Esophagus (tissue), 2 donors: ENCODE measurements at regions not wholly inside any gene's neighbourhood (a gene's known extent, or its start where the extent isn't known, plus 50 kb on each side); places are given as distances from the start of the nearest gene placed in this dataset.
"Not testable (repeated sequence)": the region's sequence is repeated elsewhere in the genome, so short reads cannot be mapped to it uniquely, and the experiment has no call there.

Experiments used
- H3K27ac ChIP-seq, 2 donors: one replicate each; pipeline ENCODE4 v1.5.1; 2013; ENCODE audit warnings: low read depth in 2 of 2, mild to moderate bottlenecking in 2 of 2, inconsistent platforms in 1 of 2, low read length in 1 of 2, moderate library complexity in 1 of 2
- H3K27me3 ChIP-seq, 2 donors: one replicate each; pipeline ENCODE4 v1.6.1; 2013; ENCODE audit warnings: low read length in 2 of 2, control low read depth in 1 of 2, mild to moderate bottlenecking in 1 of 2; ENCODE audit not compliant: insufficient read depth in 2 of 2, control insufficient read depth in 1 of 2
- H3K36me3 ChIP-seq, 2 donors: one replicate each; pipeline ENCODE4 v1.6.1; 2013; ENCODE audit warnings: low read length in 1 of 2; ENCODE audit not compliant: control insufficient read depth in 2 of 2, insufficient read depth in 2 of 2
- H3K4me1 ChIP-seq, 2 donors: one replicate each; pipeline ENCODE4 v1.6.1; 2013; ENCODE audit warnings: low read length in 1 of 2; ENCODE audit not compliant: control insufficient read depth in 2 of 2, insufficient read depth in 2 of 2
- H3K4me3 ChIP-seq, 2 donors: one replicate each; pipeline ENCODE4 v1.5.1; 2013; ENCODE audit warnings: low read length in 2 of 2, mild to moderate bottlenecking in 2 of 2, low read depth in 1 of 2, moderate library complexity in 1 of 2
- H3K9me3 ChIP-seq, 2 donors: one replicate each; pipeline ENCODE4 v1.6.1; 2013; ENCODE audit warnings: mild to moderate bottlenecking in 2 of 2, low read depth in 1 of 2, low read length in 1 of 2, moderate library complexity in 1 of 2; ENCODE audit not compliant: control insufficient read depth in 2 of 2, insufficient read depth in 1 of 2
- WGBS, 2 donors: extraction: QIAGEN DNeasy Blood & Tissue Kit; methylation state at CpG; one replicate each; pipeline ENCODE4 v1.1.7; 2013; 5-methylcytosine and 5-hydroxymethylcytosine counted together
- donor health status: healthy with polysubstance abuse.
- donor health status: Bipolar disorder and iron deficiency.

DNA sequence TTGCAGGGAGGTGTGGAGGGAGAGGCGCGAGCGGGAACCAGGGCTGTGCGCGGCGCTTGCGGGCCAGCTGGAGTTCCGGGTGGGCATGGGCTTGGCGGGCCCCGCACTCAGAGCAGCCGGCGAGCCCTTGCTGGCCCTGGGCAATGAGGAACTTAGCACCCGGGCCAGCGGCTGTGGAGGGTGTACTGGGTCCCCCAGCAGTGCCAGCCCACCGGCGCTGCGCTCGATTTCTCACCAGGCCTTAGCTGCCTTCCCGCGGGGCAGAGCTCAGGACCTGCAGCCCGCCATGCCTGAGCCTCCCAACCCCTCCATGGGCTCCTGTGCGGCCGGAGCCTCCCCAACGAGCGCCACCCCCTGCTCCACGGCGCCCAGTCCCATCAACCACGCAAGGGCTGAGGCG is 243.2 kb downstream of the TFAP2A start:
- not testable (repeated sequence) for H3K27ac ChIP-seq, H3K4me3 ChIP-seq
- WGBS, 2 donors: 92 to 96% methylated on average over 20 to 29 of the region's 29 CpGs

DNA sequence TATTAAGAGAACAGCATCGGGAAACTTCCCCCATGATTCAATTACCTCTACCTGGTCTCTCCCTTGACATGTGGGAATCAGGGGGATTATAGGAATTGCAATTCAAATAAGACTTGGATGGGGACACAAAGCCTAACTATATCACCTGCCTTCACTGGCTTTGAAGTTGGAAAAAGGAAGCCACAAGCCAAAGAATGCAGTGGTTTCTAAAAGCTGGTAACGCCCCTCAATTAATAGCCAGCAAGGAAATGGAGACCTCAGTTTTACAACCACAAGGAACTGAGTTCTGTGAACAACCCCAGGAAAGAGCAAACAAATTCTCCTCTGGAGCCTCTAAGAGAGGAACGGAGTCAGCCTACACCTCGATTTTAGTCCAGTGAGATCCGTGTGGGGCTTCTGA is 244.1 kb downstream of the TFAP2A start:
- Histone ChIP-seq H3K4me3 (no peak overlapping the region), H3K36me3 (no peaks in the 10 kb centered on the region), H3K4me1 (peaks cover 0 to 5% of the 10 kb centered on the region in 2 donors), H3K27me3 (peaks cover 0 to 2% of the 10 kb centered on the region in 2 donors), H3K9me3 (no peaks in the 10 kb centered on the region), H3K27ac (no peak overlapping the region)
- WGBS, 2 donors: 70 to 79% methylated on average over 5 of the region's 5 CpGs

More for the DNA sequence above, 243.2 kb downstream of the TFAP2A start:
- not testable (repeated sequence) for H3K36me3 ChIP-seq, H3K27me3 ChIP-seq, H3K4me1 ChIP-seq, H3K9me3 ChIP-seq

DNA sequence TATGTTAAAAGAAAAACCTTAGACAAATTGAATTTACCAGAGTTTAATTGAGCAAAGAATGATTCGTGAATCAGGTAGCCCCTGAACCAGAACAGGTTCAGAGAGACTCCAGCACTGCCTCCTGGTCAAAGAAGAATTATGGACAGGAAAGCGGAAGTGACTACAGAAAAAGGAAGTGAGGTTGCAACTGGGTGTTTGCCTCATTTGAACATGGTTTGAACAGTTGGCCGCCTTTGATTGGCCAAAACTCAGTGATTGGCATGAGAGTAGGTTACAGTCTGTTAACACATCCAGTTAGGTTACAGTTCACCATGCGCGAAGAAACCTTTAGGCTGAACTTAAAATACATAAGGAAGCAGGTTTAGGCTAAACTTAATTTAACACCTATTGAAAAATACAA is 248.8 kb downstream of the TFAP2A start:
- peaks cover 0 to 2% of the 10 kb centered on the region in 2 donors for H3K27me3 ChIP-seq
- H3K36me3 ChIP-seq: no peaks in the 10 kb centered on the region
- no peak overlapping the region for H3K4me3 ChIP-seq
- no peak overlapping the region for H3K27ac ChIP-seq
- WGBS, 2 donors: 85 to 89% methylated on average over 5 of the region's 5 CpGs
- H3K4me1 ChIP-seq: no peaks in the 10 kb centered on the region
- no peaks in the 10 kb centered on the region for H3K9me3 ChIP-seq

DNA sequence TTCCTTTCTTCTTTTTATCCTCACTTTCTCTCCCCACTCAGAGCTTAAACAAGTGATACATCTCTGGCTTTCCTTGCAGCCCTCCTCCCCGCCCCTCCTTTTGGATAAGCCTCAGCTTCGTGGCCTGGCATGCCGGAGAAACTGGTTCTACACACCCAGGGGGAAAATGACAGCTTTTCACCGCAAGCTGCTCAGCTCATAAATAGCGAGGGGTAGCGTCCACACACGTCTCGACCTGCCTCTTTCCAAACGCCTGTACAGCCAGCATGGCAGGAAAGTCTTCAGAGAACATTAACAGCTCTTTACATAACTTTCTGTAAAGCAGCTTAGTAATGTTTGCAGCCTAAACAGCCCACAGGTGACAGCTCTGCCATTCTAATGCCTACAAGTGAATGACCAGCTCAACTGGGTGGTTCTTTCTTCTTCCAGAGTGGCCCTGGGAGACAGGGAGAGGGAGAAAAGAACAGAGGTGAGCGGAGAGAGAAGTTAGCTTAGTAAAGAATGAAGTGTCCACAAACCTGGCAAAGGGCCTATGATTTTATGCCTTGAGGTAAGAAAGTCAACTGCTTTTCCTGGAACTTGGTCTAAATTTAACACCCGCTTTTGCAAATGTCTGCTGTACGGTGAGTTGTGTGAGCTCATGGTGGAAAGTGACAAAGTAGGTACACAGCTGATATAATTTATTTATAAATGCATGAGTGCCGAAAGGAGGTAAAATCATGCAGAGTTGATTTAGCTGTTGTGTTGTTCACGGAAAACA is 251.5 kb downstream of the TFAP2A start:
- no peaks in the 10 kb centered on the region for H3K9me3 ChIP-seq
- H3K27me3 ChIP-seq: peaks cover 0 to 2% of the 10 kb centered on the region in 2 donors
- 43 to 44% methylated on average over 14 of the region's 14 CpGs for WGBS, 2 donors
- H3K36me3 ChIP-seq: no peaks in the 10 kb centered on the region
- H3K27ac ChIP-seq: peak overlapping the region; percentile 95 to 96
- peak overlapping the region in 1 of 2 donors; percentile 37 for H3K4me3 ChIP-seq
- H3K4me1 ChIP-seq: no peaks in the 10 kb centered on the region

DNA sequence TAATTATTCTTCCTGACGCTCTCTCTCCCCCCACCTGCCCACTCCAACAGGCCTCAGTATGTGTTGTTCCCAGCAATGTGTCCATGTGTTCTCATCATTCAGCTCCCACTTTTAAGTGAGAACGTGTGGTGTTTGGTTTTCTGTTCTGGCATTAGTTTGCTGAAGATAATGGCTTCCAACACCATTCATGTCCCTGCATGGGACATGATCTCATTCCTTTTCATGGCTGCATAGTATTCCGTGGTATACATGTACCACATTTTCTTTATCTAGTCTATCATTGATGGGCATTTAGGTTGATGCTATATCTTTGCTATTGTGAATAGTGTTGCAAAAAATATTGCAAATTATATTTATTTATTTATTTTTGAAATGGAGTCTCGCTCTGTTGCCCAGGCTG is 258.0 kb downstream of the TFAP2A start:
- 85 to 88% methylated on average over 4 of the region's 4 CpGs for WGBS, 2 donors
- Histone ChIP-seq H3K27me3 (no peaks in the 10 kb centered on the region), H3K27ac (no peak overlapping the region), H3K4me3 (no peak overlapping the region), H3K4me1 (no peaks in the 10 kb centered on the region), H3K9me3 (no peaks in the 10 kb centered on the region), H3K36me3 (no peaks in the 10 kb centered on the region)

DNA sequence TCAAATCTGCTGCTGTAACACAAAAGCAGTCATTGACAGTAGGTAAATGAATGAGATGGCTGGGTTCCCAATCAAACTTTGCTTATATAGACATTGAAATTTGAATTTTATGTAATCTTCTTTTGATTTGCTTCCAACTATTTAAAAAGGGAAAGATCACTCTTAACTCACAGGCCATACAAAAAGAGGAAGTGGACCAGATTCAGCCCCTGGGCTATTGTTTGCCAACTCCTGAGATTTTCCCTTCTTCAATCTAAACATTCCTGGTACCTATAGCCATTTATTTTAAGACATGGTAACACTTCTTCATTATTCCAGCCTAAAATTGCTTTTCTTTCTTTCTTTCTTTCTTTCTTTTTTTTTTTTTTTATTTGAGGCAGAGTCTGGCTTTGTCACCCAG is 260.6 kb downstream of the TFAP2A start:
- H3K4me3 ChIP-seq: no peak overlapping the region
- H3K36me3 ChIP-seq: no peaks in the 10 kb centered on the region
- H3K4me1 ChIP-seq: no peaks in the 10 kb centered on the region
- no peak overlapping the region for H3K27ac ChIP-seq
- no peaks in the 10 kb centered on the region for H3K27me3 ChIP-seq
- no peaks in the 10 kb centered on the region for H3K9me3 ChIP-seq

DNA sequence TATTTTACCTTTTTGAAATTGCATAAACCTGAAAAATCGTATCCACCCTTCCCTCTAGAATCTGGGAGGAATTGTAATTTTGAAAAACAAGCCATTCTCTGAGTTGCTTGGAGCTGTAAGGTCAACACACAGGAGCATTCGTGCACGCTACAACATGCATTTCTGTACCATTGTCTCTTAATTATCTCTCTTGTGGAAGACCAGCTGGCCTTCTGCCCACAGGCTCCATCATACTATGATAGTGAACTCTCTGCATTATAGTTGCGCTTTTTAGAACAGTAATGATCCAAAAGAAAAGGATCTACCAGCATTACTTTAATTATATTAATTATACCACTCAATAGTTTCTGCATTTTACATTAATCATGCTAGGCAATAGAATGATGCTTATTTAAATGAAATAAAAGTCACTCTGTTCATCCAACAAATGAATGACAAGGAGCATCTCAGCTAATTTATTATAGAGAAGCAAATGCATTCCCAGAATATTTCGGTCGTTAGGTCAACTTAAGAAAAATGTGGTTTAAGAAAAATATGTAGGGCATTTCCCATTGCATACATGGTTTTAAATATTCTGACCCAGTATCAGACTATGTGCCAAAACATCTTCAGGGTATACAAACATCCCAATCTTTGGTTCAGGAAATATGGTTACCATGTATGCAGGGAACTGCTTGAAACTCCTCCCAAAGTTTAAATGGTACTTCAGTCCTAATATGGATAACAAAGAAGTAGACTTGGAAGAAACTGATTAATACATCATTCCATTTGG is 263.5 kb downstream of the TFAP2A start:
- Histone ChIP-seq H3K4me1 (no peaks in the 10 kb centered on the region), H3K36me3 (no peaks in the 10 kb centered on the region), H3K27me3 (no peaks in the 10 kb centered on the region), H3K9me3 (no peaks in the 10 kb centered on the region), H3K4me3 (no peak overlapping the region), H3K27ac (no peak overlapping the region)
- 58 to 74% methylated on average over 6 of the region's 6 CpGs for WGBS, 2 donors

DNA sequence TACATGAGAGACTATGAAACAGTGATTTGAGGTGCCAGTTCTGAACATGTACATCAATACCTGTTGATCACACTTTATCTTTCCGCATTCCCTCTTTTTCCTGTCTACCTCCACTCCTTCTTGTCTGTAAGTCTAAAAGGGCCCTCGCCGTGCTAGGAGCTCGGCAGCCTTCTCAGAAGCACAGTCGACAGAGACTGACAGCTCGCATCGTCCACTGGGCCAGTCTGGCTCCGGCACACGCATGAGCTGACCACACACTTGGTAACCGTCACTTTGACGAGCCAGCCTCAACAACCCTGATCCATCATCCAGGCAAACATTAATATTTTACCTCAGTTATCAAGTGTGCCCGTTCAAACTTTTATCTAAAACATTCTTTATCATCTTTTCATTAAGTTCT is 265.3 kb downstream of the TFAP2A start:
- 83 to 85% methylated on average over 12 of the region's 12 CpGs for WGBS, 2 donors

DNA sequence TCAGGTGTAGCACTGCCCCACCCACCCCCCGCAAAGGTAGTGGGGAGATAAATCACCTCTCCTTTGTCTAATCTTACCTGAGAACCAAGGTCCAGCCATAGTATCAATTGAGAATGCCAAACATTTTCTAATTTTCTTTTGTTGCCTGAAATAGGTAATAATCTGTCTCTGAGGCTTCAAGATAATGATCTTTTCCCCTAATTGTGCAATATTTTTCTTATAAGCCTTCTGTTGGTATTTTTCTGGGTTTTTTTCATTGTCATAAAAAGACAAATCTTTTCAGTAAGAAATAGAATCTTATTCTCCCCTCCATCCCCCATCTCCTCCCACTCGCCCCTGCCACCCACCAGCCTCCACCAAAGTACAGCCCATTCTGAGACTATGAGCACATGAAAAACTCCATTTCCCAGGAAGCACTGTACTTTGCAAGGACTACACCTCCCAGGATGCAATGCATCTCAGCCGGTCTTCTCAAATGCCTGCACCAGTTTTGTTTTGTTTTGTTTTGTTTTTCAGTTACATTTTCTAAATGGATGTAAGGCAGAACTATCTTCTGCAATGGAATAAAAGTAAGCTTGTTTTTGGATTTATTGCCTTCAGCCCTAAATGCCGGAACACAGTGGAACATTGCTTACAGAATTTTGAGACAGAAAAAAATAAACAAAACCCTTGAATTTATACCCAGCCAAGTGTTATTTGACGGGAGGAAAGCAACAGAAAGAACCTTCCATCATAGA is 268.0 kb downstream of the TFAP2A start:
- peak overlapping the region in 1 of 2 donors; percentile 16 for H3K4me3 ChIP-seq
- no peaks in the 10 kb centered on the region for H3K27me3 ChIP-seq
- 40 to 46% methylated on average over 5 of the region's 5 CpGs for WGBS, 2 donors
- no peaks in the 10 kb centered on the region for H3K4me1 ChIP-seq
- H3K36me3 ChIP-seq: no peaks in the 10 kb centered on the region
- H3K27ac ChIP-seq: no peak overlapping the region
- H3K9me3 ChIP-seq: no peaks in the 10 kb centered on the region

More for the DNA sequence above, 265.3 kb downstream of the TFAP2A start:
- H3K27ac ChIP-seq: no peak overlapping the region
- H3K9me3 ChIP-seq: no peaks in the 10 kb centered on the region
- no peaks in the 10 kb centered on the region for H3K4me1 ChIP-seq
- H3K4me3 ChIP-seq: no peak overlapping the region
- no peaks in the 10 kb centered on the region for H3K27me3 ChIP-seq
- no peaks in the 10 kb centered on the region for H3K36me3 ChIP-seq
